Ishikawa (cell line): ENCODE measurements at regions not wholly inside any gene's neighbourhood (a gene's known extent, or its start where the extent isn't known, plus 50 kb on each side); places are given as distances from the start of the nearest gene placed in this dataset.

Experiments used
- CEBPB ChIP-seq: IDR thresholded peaks from 2 replicates; pipeline ENCODE4 v1.6.1; 2012
- CREB1 ChIP-seq: IDR thresholded peaks from 2 replicates; pipeline ENCODE4 v1.6.1; 2012; ENCODE audit warnings: low read depth
- EGR1 ChIP-seq: IDR thresholded peaks from 2 replicates; pipeline ENCODE4 v1.6.1; 2012
- EP300 ChIP-seq: IDR thresholded peaks from 2 replicates; pipeline ENCODE4 v1.6.1; 2012; ENCODE audit warnings: borderline replicate concordance
- FOXM1 ChIP-seq: IDR thresholded peaks from 2 replicates; pipeline ENCODE4 v1.6.1; 2012; ENCODE audit warnings: low read depth, borderline replicate concordance
- MAX ChIP-seq: IDR thresholded peaks from 2 replicates; pipeline ENCODE4 v1.6.1; 2012
- NFIC ChIP-seq: IDR thresholded peaks from 2 replicates; pipeline ENCODE4 v1.6.1; 2012
- RAD21 ChIP-seq: IDR thresholded peaks from 2 replicates; pipeline ENCODE4 v1.6.1; 2012; ENCODE audit warnings: low read depth
- TAF1 ChIP-seq: IDR thresholded peaks from 2 replicates; pipeline ENCODE4 v1.6.1; 2012; ENCODE audit warnings: low read depth, mild to moderate bottlenecking
- TCF12 ChIP-seq: IDR thresholded peaks from 2 replicates; pipeline ENCODE4 v1.6.1; 2012; ENCODE audit warnings: low read depth
- TEAD4 ChIP-seq: IDR thresholded peaks from 2 replicates; pipeline ENCODE4 v1.6.1; 2012
- YY1 ChIP-seq: IDR thresholded peaks from 2 replicates; pipeline ENCODE4 v1.6.1; 2012; ENCODE audit warnings: low read depth
- ZBTB7A ChIP-seq: IDR thresholded peaks from 2 replicates; pipeline ENCODE4 v1.6.1; 2012; ENCODE audit warnings: low read depth
- TF ChIP-seq, protein P1 (sequence below): IDR thresholded peaks from 2 replicates; pipeline ENCODE4 v1.6.1; 2012
- TF ChIP-seq, protein P2 (sequence below): IDR thresholded peaks from 2 replicates; pipeline ENCODE4 v1.6.1; 2012; ENCODE audit warnings: low read depth, mild to moderate bottlenecking

DNA sequence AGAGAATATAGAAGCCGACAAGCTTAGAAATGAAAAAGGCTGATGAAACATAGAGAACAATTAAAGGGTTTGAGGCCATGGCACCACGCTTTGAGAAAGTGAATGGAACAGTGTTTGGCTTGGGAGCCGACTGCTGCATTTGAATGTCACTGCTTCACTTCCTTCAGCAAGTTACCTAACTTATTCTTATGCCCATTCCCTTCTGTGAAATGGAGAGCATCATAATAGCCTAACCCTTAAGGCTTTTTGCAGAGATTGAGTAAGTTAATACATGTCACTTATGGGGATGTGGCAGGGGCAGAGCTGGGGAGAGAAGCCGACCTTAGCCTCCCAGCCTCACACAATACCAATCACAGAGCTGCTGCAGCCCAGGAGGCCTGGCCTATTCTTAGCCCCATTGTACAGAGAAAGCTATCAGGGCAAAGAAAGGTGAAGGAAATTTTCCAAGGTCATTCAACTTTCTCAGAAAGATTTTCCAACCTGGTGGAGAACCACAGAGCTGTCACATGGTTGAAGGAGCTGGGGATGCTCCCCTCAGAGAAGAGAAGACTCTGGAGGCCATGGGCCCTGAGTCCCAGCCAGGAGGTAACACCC lies 186.0 kb upstream of the GDF10 start:
- TF ChIP-seq CREB1 (no peak), TCF12 (no peak), MAX (no peak), YY1 (no peak)
- TF ChIP-seq, protein P1, sequence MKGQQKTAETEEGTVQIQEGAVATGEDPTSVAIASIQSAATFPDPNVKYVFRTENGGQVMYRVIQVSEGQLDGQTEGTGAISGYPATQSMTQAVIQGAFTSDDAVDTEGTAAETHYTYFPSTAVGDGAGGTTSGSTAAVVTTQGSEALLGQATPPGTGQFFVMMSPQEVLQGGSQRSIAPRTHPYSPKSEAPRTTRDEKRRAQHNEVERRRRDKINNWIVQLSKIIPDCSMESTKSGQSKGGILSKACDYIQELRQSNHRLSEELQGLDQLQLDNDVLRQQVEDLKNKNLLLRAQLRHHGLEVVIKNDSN, result no peak
- TF ChIP-seq, protein P2, sequence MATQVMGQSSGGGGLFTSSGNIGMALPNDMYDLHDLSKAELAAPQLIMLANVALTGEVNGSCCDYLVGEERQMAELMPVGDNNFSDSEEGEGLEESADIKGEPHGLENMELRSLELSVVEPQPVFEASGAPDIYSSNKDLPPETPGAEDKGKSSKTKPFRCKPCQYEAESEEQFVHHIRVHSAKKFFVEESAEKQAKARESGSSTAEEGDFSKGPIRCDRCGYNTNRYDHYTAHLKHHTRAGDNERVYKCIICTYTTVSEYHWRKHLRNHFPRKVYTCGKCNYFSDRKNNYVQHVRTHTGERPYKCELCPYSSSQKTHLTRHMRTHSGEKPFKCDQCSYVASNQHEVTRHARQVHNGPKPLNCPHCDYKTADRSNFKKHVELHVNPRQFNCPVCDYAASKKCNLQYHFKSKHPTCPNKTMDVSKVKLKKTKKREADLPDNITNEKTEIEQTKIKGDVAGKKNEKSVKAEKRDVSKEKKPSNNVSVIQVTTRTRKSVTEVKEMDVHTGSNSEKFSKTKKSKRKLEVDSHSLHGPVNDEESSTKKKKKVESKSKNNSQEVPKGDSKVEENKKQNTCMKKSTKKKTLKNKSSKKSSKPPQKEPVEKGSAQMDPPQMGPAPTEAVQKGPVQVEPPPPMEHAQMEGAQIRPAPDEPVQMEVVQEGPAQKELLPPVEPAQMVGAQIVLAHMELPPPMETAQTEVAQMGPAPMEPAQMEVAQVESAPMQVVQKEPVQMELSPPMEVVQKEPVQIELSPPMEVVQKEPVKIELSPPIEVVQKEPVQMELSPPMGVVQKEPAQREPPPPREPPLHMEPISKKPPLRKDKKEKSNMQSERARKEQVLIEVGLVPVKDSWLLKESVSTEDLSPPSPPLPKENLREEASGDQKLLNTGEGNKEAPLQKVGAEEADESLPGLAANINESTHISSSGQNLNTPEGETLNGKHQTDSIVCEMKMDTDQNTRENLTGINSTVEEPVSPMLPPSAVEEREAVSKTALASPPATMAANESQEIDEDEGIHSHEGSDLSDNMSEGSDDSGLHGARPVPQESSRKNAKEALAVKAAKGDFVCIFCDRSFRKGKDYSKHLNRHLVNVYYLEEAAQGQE, result no peak

GRCh38 chr10:47114680-47115186 lies 185.3 kb upstream of the GDF10 start:
- TF ChIP-seq, protein P2, result no peak
- no peak for TF ChIP-seq EGR1
- TF ChIP-seq FOXM1, result no peak
- TF ChIP-seq, protein P1, result no peak
- no peak for TF ChIP-seq TAF1
- no peak for TF ChIP-seq NFIC
- no peak for TF ChIP-seq TEAD4
- no peak for TF ChIP-seq TCF12
- TF ChIP-seq RAD21, result no peak
- TF ChIP-seq ZBTB7A, result no peak

GRCh38 chr10:47115322-47115721 lies 184.7 kb upstream of the GDF10 start:
- TF ChIP-seq TAF1, result no peak
- no peak for TF ChIP-seq FOXM1
- TF ChIP-seq RAD21, result no peak
- no peak for TF ChIP-seq NFIC
- TF ChIP-seq, protein P2, result no peak
- no peak for TF ChIP-seq YY1
- TF ChIP-seq ZBTB7A, result no peak
- TF ChIP-seq MAX, result no peak
- TF ChIP-seq, protein P1, result no peak
- no peak for TF ChIP-seq TEAD4
- no peak for TF ChIP-seq CEBPB
- no peak for TF ChIP-seq CREB1
- no peak for TF ChIP-seq EP300
- no peak for TF ChIP-seq EGR1
- no peak for TF ChIP-seq TCF12

DNA sequence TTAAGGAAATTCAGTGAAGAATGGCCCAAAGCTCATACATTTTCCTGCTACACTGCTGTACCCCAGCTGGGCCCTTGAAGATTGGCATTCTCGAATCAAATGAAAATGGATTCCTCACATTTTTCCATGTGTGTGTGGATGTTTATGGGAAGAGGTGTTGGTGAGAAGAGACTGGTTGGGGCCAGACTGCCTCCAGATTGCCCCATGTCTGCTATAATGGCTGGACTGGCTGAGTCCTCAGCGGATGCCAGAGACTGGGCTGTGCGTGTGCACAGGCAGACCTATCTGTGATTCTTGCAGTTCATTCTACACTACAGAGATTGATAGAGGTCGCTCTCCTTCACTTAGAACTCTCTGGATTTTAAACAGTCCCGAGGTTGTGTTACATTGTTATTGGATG lies 183.6 kb upstream of the GDF10 start:
- TF ChIP-seq CREB1, result no peak
- no peak for TF ChIP-seq TAF1
- no peak for TF ChIP-seq YY1
- TF ChIP-seq FOXM1, result no peak
- no peak for TF ChIP-seq EGR1
- TF ChIP-seq ZBTB7A, result no peak
- TF ChIP-seq, protein P1, result no peak
- no peak for TF ChIP-seq RAD21
- TF ChIP-seq MAX, result no peak
- no peak for TF ChIP-seq EP300
- TF ChIP-seq, protein P2, result no peak
- TF ChIP-seq TCF12, result no peak
- TF ChIP-seq TEAD4, result no peak
- no peak for TF ChIP-seq NFIC
- no peak for TF ChIP-seq CEBPB
